PFSK-1 (cell line): ENCODE measurements at regions not wholly inside any gene's neighbourhood (a gene's known extent, or its start where the extent isn't known, plus 50 kb on each side); places are given as distances from the start of the nearest gene placed in this dataset.

ENCODE experiments used
- TAF1 ChIP-seq: IDR thresholded peaks from 2 replicates; pipeline ENCODE4 v1.6.1; 2012; ENCODE audit warnings: low read length, control low read depth, borderline replicate concordance; ENCODE audit not compliant: insufficient read depth
- TF ChIP-seq, protein P1 (sequence below), 2 experiments: IDR thresholded peaks; 2 replicates each; pipeline versions ENCODE4 v1.6.1 to v1.8.0; 2011 to 2012; ENCODE audit warnings: low read depth in 2 of 2, low read length in 2 of 2, control low read depth in 1 of 2, inconsistent platforms in 1 of 2, mild to moderate bottlenecking in 1 of 2, moderate library complexity in 1 of 2; ENCODE audit not compliant: insufficient read depth in 1 of 2

DNA sequence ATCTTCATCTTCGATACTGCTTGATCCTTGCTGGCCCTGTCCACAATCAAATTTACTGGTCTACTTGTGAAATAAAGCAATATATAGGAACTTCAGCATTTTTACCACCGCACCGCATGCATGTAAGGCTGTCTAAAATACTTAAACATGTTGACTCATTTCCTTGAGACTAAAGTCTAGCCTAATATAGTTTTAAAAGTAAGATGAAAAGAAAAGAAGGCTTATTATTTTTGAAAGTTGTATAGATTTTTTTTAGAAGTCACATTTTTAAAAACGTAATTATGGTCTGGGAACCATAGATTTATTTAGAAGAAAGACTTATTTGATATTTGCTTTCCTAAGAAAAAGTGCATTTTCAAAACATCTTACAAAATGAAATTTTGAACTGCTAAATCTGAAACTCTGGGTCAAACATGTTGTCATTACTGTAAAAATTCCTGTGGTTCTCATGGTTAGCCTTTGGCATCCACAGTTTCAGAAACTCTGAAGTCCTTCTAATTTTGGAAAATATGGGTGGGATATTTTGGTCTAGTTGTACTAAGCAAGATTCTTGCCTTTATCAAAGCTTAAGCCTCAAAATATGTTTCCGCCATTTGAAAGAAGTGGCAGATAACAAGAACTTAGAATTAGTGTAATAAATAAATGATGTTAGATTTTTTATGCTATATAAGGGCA, 423.5 kb upstream of the CTSO start:
- no peak for TF ChIP-seq TAF1
- TF ChIP-seq, protein P1, sequence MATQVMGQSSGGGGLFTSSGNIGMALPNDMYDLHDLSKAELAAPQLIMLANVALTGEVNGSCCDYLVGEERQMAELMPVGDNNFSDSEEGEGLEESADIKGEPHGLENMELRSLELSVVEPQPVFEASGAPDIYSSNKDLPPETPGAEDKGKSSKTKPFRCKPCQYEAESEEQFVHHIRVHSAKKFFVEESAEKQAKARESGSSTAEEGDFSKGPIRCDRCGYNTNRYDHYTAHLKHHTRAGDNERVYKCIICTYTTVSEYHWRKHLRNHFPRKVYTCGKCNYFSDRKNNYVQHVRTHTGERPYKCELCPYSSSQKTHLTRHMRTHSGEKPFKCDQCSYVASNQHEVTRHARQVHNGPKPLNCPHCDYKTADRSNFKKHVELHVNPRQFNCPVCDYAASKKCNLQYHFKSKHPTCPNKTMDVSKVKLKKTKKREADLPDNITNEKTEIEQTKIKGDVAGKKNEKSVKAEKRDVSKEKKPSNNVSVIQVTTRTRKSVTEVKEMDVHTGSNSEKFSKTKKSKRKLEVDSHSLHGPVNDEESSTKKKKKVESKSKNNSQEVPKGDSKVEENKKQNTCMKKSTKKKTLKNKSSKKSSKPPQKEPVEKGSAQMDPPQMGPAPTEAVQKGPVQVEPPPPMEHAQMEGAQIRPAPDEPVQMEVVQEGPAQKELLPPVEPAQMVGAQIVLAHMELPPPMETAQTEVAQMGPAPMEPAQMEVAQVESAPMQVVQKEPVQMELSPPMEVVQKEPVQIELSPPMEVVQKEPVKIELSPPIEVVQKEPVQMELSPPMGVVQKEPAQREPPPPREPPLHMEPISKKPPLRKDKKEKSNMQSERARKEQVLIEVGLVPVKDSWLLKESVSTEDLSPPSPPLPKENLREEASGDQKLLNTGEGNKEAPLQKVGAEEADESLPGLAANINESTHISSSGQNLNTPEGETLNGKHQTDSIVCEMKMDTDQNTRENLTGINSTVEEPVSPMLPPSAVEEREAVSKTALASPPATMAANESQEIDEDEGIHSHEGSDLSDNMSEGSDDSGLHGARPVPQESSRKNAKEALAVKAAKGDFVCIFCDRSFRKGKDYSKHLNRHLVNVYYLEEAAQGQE (IDR thresholded peaks at IDR 0.05; ENCODE audit: insufficient read depth in 1 of 2, low read depth in 2 of 2, low read length in 2 of 2), result no peak
